ENCODE measurements at regions not wholly inside any gene's neighbourhood (a gene's known extent, or its start where the extent isn't known, plus 50 kb on each side); places are given as distances from the start of the nearest gene placed in this dataset.

GRCh38 chr19:27751044-27751391, 1461.9 kb downstream of the UQCRFS1 start:
- Histone ChIP-seq H3K27me3 (ENCODE audit: insufficient read depth, poor library complexity, severe bottlenecking) (no peaks in the 10 kb centered on the region), H3K36me3 (ENCODE audit: low read depth) (no peaks in the 10 kb centered on the region), H3K9me3 (ENCODE audit: severe bottlenecking) (no peaks in the 10 kb centered on the region), H3K4me1 (ENCODE audit: insufficient read depth, poor library complexity, severe bottlenecking) (no peaks in the 10 kb centered on the region), H3K4me3 (ENCODE audit: severe bottlenecking) (no peak overlapping the region), H3K27ac (ENCODE audit: poor library complexity, severe bottlenecking) (no peak overlapping the region)
- ATAC-seq (ENCODE audit: low read depth) (no peak), DNase-seq (ENCODE audit: low spot score) (peak; percentile 1)
- no peak for TF ChIP-seq CTCF (IDR thresholded peaks at IDR 0.05; ENCODE audit: poor library complexity, severe bottlenecking)

DNA sequence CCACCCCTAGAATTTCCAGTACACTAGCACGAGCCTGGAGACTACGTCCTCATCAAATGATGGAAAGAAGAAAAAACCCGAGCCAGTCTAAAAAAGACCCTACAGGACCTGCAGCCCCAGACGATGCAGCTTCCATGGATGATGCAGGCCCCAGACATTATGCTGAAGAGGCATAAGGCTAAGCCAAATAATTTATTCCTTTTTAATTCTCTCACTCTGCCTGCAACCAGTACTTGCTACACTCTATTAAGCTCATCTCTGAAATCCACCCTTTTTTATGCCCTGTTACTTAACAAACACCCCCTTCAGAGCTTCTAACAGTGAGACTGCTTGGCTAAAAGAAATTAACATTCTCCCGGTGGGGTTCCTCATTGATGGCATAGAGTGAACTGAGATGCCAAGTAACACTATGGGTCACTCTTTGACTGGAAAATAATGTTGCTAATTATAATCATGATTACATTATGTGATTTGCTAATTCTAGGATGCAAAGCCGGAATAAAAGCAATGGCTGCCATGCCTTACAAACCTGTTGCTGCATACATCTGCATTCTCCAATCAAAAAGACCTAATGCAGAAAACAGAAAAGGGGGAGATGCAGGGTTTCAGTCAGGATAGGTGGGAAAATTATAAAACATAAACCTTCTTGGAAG, 1462.4 kb downstream of the UQCRFS1 start:
- Histone ChIP-seq H3K9me3 (ENCODE audit: severe bottlenecking) (no peaks in the 10 kb centered on the region), H3K27ac (ENCODE audit: poor library complexity, severe bottlenecking) (no peak overlapping the region), H3K36me3 (ENCODE audit: low read depth) (no peaks in the 10 kb centered on the region), H3K4me3 (ENCODE audit: severe bottlenecking) (no peak overlapping the region), H3K27me3 (ENCODE audit: insufficient read depth, poor library complexity, severe bottlenecking) (no peaks in the 10 kb centered on the region), H3K4me1 (ENCODE audit: insufficient read depth, poor library complexity, severe bottlenecking) (no peaks in the 10 kb centered on the region)
- DNase-seq (ENCODE audit: low spot score), result peak; percentile 4
- no peak for ATAC-seq (ENCODE audit: low read depth)
- no peak for TF ChIP-seq CTCF (IDR thresholded peaks at IDR 0.05; ENCODE audit: poor library complexity, severe bottlenecking)

DNA sequence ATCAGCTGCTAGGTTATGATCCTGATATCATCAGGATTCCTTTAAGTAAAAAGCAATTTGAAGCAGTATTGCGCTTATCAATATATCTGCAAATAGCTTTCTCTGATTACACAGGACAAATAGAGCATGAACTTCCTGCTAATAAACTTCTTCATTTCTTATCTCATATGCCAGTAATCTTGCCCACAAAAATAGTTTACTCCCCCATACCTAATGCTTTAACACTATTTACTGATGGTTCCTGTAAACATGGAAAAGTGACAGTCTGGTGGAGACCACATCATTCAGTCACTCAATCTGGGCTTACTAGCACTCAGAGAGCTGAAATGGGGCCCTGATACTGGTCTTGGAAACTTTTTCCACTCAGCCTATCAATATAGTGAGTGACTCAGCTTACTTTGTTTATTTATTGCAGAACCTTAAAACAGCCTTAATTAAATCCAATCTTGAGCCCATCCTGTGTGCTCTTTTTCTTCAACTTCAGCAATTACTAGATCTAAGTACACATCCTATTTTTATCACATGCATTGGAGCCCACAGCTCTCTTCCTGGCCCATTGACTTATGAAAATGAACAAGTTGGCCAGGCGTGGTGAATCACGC, 1464.3 kb downstream of the UQCRFS1 start:
- Histone ChIP-seq H3K36me3 (ENCODE audit: low read depth) (no peaks in the 10 kb centered on the region), H3K4me3 (ENCODE audit: severe bottlenecking) (no peak overlapping the region), H3K9me3 (ENCODE audit: severe bottlenecking) (no peaks in the 10 kb centered on the region), H3K4me1 (ENCODE audit: insufficient read depth, poor library complexity, severe bottlenecking) (no peaks in the 10 kb centered on the region), H3K27me3 (ENCODE audit: insufficient read depth, poor library complexity, severe bottlenecking) (no peaks in the 10 kb centered on the region), H3K27ac (ENCODE audit: poor library complexity, severe bottlenecking) (no peak overlapping the region)
- DNase-seq (ENCODE audit: low spot score) (no peak), ATAC-seq (ENCODE audit: low read depth) (no peak)
- TF ChIP-seq CTCF (IDR thresholded peaks at IDR 0.05; ENCODE audit: poor library complexity, severe bottlenecking), result no peak

DNA sequence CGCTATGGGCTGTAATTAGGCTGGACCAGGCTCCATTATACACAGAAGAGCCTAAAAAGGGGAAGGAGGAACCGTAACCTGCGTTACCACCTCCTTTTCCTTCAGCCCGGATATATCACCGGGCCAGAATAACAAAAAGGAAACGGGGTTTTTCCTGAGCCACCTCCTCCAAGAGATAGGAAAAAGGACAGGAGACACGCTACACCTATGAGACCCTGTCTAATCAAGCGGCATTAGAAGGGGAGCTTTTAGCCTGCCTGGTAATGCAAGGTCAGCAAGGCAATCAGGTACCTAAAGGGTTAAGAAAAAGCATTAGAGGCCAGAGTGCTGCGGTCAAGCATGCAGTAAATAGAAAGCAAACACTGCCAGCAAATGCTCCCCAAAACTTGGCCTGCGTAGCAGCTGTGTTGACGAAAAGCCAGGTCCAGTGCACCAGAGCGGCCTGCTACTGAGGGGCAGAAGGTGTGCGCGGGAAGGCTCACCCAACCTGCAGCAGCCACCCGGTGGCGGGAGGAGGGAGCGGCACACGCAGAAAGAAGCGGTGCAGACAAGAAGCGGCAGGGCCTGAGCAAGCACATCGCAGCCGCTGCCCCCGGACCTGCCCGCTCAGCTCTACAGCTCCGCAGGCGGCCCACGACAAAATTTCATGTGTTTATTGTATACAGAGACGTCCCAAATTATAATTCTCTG, 1466.1 kb downstream of the UQCRFS1 start:
- no peaks in the 10 kb centered on the region for H3K27me3 ChIP-seq (ENCODE audit: insufficient read depth, poor library complexity, severe bottlenecking)
- no peaks in the 10 kb centered on the region for H3K36me3 ChIP-seq (ENCODE audit: low read depth)
- no peak overlapping the region for H3K4me3 ChIP-seq (ENCODE audit: severe bottlenecking)
- ATAC-seq (ENCODE audit: low read depth), result no peak
- TF ChIP-seq CTCF (IDR thresholded peaks at IDR 0.05; ENCODE audit: poor library complexity, severe bottlenecking), result peak; percentile 21
- no peak overlapping the region for H3K27ac ChIP-seq (ENCODE audit: poor library complexity, severe bottlenecking)
- DNase-seq (ENCODE audit: low spot score), result peak; percentile 28
- H3K9me3 ChIP-seq (ENCODE audit: severe bottlenecking), result no peaks in the 10 kb centered on the region
- no peaks in the 10 kb centered on the region for H3K4me1 ChIP-seq (ENCODE audit: insufficient read depth, poor library complexity, severe bottlenecking)
